ENCODE measurements at regions not wholly inside any gene's neighbourhood (a gene's known extent, or its start where the extent isn't known, plus 50 kb on each side); places are given as distances from the start of the nearest gene placed in this dataset.

DNA sequence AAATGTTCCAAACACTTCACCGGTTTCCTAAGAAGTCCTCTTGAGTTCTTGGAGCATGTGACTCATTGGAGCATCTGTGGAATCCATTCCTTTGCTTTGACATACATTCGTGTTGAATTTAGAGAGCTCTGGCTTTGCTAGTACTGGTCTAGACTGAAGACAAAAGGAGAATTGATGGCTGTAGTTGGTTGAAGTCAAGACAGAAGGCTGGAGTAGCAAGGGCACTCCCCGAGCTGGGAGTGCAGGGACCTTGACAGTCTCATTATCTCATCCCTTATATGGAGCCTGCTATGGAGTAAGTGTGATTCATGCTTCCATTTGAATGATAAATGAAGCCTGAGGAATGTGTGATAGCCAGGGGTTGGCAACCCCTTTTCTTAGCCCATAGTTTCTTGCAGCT, 1249.1 kb downstream of the TYW1 start:
- in situ Hi-C loops (cut with HindIII; ENCODE audit: low pct_ligation_motif_present, low sequenced_read_pairs), result no loop called here
- no peak overlapping the region for H3K27ac ChIP-seq
- H3K27me3 ChIP-seq (replicated peaks), result no peaks in the 10 kb centered on the region
- H3K36me3 ChIP-seq (replicated peaks), result no peaks in the 10 kb centered on the region
- no peak overlapping the region for H3K4me3 ChIP-seq (ENCODE audit: low read depth, low read length)
- TF ChIP-seq, protein P1, sequence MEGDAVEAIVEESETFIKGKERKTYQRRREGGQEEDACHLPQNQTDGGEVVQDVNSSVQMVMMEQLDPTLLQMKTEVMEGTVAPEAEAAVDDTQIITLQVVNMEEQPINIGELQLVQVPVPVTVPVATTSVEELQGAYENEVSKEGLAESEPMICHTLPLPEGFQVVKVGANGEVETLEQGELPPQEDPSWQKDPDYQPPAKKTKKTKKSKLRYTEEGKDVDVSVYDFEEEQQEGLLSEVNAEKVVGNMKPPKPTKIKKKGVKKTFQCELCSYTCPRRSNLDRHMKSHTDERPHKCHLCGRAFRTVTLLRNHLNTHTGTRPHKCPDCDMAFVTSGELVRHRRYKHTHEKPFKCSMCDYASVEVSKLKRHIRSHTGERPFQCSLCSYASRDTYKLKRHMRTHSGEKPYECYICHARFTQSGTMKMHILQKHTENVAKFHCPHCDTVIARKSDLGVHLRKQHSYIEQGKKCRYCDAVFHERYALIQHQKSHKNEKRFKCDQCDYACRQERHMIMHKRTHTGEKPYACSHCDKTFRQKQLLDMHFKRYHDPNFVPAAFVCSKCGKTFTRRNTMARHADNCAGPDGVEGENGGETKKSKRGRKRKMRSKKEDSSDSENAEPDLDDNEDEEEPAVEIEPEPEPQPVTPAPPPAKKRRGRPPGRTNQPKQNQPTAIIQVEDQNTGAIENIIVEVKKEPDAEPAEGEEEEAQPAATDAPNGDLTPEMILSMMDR (IDR thresholded peaks at IDR 0.05; ENCODE audit: low read depth, low read length, missing control alignments), result no peak
- no peak for DNase-seq

DNA sequence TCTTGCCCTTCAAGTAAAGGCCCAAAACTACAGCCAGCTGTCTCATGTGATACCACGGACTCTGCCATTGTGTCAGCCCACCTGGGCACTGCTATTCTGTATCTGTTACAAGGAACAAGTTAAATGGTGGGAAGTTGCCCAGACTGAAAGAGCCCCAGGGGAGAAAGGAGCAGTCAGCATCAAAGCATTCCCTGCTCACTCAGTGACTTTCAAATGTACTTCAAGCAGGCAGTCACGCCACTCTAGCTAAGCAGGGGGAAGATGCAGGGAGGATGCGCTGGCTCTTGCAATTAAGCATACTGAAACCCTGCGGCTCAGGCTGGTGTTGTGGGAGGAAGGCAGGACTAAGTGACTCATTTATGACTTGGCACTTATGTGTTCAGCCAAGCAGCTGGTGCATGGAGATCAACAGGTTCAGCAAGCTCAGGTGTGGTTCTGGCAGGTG, 1249.6 kb downstream of the TYW1 start:
- in situ Hi-C loops (cut with HindIII; ENCODE audit: low pct_ligation_motif_present, low sequenced_read_pairs), result no loop called here
- H3K4me3 ChIP-seq (ENCODE audit: low read depth, low read length), result no peak overlapping the region
- no peaks in the 10 kb centered on the region for H3K27me3 ChIP-seq (replicated peaks)
- H3K27ac ChIP-seq, result no peak overlapping the region
- H3K36me3 ChIP-seq (replicated peaks), result no peaks in the 10 kb centered on the region
- DNase-seq, result no peak
- TF ChIP-seq, protein P1 (IDR thresholded peaks at IDR 0.05; ENCODE audit: low read depth, low read length, missing control alignments), result no peak

DNA sequence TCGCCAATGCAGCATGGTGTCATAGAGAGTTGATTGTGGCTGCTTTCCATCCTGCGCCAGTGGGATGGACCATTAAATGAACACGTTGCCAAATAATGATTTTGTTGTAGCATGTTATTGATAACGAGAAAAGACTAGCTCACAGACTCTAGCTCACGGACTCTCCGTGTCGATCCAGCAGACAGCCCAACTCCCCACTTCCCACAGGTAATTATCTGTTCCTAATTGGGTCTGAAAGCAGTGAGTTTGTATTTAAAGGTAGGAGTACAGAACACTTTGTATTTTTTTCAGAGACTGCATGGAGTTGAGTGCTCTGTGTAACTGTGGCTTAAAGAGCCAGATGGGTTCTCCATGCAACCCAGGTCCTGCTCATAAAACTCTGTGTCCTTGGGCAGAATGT, 1250.5 kb downstream of the TYW1 start:
- Histone ChIP-seq H3K4me3 (ENCODE audit: low read depth, low read length) (no peak overlapping the region), H3K27me3 (replicated peaks) (no peaks in the 10 kb centered on the region), H3K27ac (no peak overlapping the region), H3K36me3 (replicated peaks) (no peaks in the 10 kb centered on the region)
- DNase-seq, result no peak
- in situ Hi-C loops (cut with HindIII; ENCODE audit: low pct_ligation_motif_present, low sequenced_read_pairs), result no loop called here
- TF ChIP-seq, protein P1 (IDR thresholded peaks at IDR 0.05; ENCODE audit: low read depth, low read length, missing control alignments), result no peak

GRCh38 chr7:68247571-68247970, 1250.9 kb downstream of the TYW1 start:
- in situ Hi-C loops (cut with HindIII; ENCODE audit: low pct_ligation_motif_present, low sequenced_read_pairs), result no loop called here
- no peaks in the 10 kb centered on the region for H3K36me3 ChIP-seq (replicated peaks)
- H3K27me3 ChIP-seq (replicated peaks), result no peaks in the 10 kb centered on the region
- no peak overlapping the region for H3K27ac ChIP-seq
- DNase-seq, result no peak
- no peak overlapping the region for H3K4me3 ChIP-seq (ENCODE audit: low read depth, low read length)
- TF ChIP-seq, protein P1 (IDR thresholded peaks at IDR 0.05; ENCODE audit: low read depth, low read length, missing control alignments), result no peak

DNA sequence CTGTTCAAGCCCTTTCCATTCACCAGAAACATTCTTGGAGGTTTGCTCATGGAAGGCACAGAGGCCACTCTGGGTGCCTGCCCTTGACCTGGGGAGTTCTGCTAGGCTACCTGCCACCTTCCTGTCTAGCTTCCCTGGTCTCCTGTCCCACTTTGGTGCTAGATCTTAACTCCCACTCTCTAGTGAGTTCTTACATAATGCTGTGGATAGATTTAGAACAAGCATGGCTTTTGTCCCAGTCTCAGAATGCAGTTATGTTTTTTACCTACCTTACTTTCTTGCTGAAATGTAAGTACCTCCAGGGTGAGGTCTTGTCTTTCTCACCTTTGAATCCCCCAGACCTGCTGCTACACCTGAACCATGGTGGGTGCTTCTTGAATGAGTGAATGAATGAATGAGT, 1252.3 kb downstream of the TYW1 start:
- no peak overlapping the region for H3K27ac ChIP-seq
- no peak overlapping the region for H3K4me3 ChIP-seq (ENCODE audit: low read depth, low read length)
- TF ChIP-seq, protein P1 (IDR thresholded peaks at IDR 0.05; ENCODE audit: low read depth, low read length, missing control alignments), result no peak
- no peak for DNase-seq
- in situ Hi-C loops (cut with HindIII; ENCODE audit: low pct_ligation_motif_present, low sequenced_read_pairs), result no loop called here
- H3K27me3 ChIP-seq (replicated peaks), result no peaks in the 10 kb centered on the region
- H3K36me3 ChIP-seq (replicated peaks), result no peaks in the 10 kb centered on the region

DNA sequence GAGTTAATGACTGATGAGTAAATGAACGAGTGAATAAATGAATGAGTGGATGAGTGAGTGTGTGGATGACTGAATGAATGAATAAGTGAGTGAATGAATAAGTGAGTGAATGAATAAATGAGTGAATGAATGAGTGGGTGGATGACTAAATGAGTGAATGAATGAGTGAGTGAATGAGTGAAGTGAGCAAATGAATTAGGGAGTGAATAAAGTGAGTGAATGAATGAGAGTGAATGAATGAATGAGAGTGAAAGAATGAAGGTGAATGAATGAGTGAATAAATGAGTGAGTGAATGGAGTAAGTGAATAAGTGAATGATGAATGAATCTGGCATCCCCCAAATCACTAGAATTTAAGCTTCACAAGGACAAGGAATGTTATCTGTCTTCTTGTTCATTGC, 1253.0 kb downstream of the TYW1 start:
- H3K36me3 ChIP-seq (replicated peaks), result no peaks in the 10 kb centered on the region
- H3K4me3 ChIP-seq (ENCODE audit: low read depth, low read length), result no peak overlapping the region
- no peak for DNase-seq
- H3K27ac ChIP-seq, result no peak overlapping the region
- H3K27me3 ChIP-seq (replicated peaks), result no peaks in the 10 kb centered on the region
- in situ Hi-C loops (cut with HindIII; ENCODE audit: low pct_ligation_motif_present, low sequenced_read_pairs), result no loop called here
- TF ChIP-seq, protein P1 (IDR thresholded peaks at IDR 0.05; ENCODE audit: low read depth, low read length, missing control alignments), result no peak
